K562 (cell line): ENCODE measurements at regions not wholly inside any gene's neighbourhood (a gene's known extent, or its start where the extent isn't known, plus 50 kb on each side); places are given as distances from the start of the nearest gene placed in this dataset.
"Not testable (repeated sequence)": the region's sequence is repeated elsewhere in the genome, so short reads cannot be mapped to it uniquely, and the experiment has no call there.

ENCODE experiments used
- ASH1L ChIP-seq: fragments of 450-650 bp; IDR thresholded peaks from 2 replicates; pipeline ENCODE4 v1.6.1; 2018; ENCODE audit warnings: borderline replicate concordance, mild to moderate bottlenecking, low read depth; ENCODE audit not compliant: partially characterized antibody
- BCLAF1 ChIP-seq, 2 experiments: fragments of 450-650 bp in 1 of 2; IDR thresholded peaks; 2 replicates each; pipeline ENCODE4 v1.6.1; 2011 to 2017; ENCODE audit warnings: low read depth in 2 of 2, antibody characterized with exemption in 1 of 2, borderline replicate concordance in 1 of 2, low read length in 1 of 2, mild to moderate bottlenecking in 1 of 2, mixed read lengths in 1 of 2; ENCODE audit not compliant: control insufficient read depth in 1 of 2
- CTCF ChIP-seq, 3 experiments: IDR thresholded peaks in 2 of 3; conservative IDR thresholded peaks in 1 of 3; 2 replicates each; pipeline ENCODE4 v1.5.1; 2011 to 2012; ENCODE audit warnings: low read length in 3 of 3, mild to moderate bottlenecking in 3 of 3, control low read depth in 2 of 3, improper control_type of control experiment in 1 of 3, inconsistent platforms in 1 of 3, low read depth in 1 of 3, mixed read lengths in 1 of 3, moderate library complexity in 1 of 3; ENCODE audit not compliant: insufficient read depth in 2 of 3
- DEAF1 ChIP-seq: fragments of 450-650 bp; formaldehyde crosslinking; IDR thresholded peaks from 2 replicates; pipeline ENCODE4 v1.4.0; 2020; ENCODE audit warnings: mild to moderate bottlenecking, moderate library complexity
- NBN ChIP-seq: fragments of 450-650 bp; IDR thresholded peaks from 2 replicates; pipeline ENCODE4 v1.6.1; 2016; ENCODE audit warnings: low read depth, mild to moderate bottlenecking
- NFATC3 ChIP-seq: fragments of 450-650 bp; IDR thresholded peaks from 2 replicates; pipeline ENCODE4 v1.6.1; 2017; ENCODE audit warnings: mild to moderate bottlenecking
- POLR2A ChIP-seq: fragments of 450-650 bp; conservative IDR thresholded peaks from 2 replicates; pipeline ENCODE4 v1.6.1; 2016
- POLR2AphosphoS5 ChIP-seq: IDR thresholded peaks from 2 replicates; pipeline ENCODE4 v1.6.1; 2011; ENCODE audit warnings: mild to moderate bottlenecking, low read depth, low read length, moderate library complexity; ENCODE audit not compliant: control insufficient read depth, insufficient read depth
- POLR2G ChIP-seq: fragments of 200-400 bp; formaldehyde crosslinking; IDR thresholded peaks from 2 replicates; pipeline ENCODE4 v1.6.1; 2017; ENCODE audit warnings: low read depth, mild to moderate bottlenecking, antibody characterized with exemption, low read length, moderate library complexity
- USF2 ChIP-seq: sonication (generic); formaldehyde crosslinking; IDR thresholded peaks from 2 replicates; pipeline ENCODE4 v1.5.0; 2020; ENCODE audit warnings: missing genetic modification reagents
- ZBTB1 ChIP-seq: sonication (generic); formaldehyde crosslinking; IDR thresholded peaks from 2 replicates; pipeline ENCODE4 v1.8.1; 2023; ENCODE audit warnings: missing genetic modification reagents, low read depth, mild to moderate bottlenecking, borderline replicate concordance
- ZNF263 ChIP-seq: sonication (generic); formaldehyde crosslinking; IDR thresholded peaks from 2 replicates; pipeline ENCODE4 v1.8.0; 2022; ENCODE audit warnings: mild to moderate bottlenecking, missing genetic modification reagents, borderline replicate concordance
- ZNF76 ChIP-seq: fragments of 250-450 bp; sonication (Bioruptor Pico); IDR thresholded peaks from 2 replicates; pipeline ENCODE4 v1.4.0; 2020; ENCODE audit warnings: mild to moderate bottlenecking, moderate library complexity, borderline replicate concordance

- TF ChIP-seq ZNF263 (CRISPR knock-in tag); POLR2G; USF2 (CRISPR knock-in tag); POLR2AphosphoS5; NBN; ZNF76 (CRISPR knock-in tag); CTCF (IDR thresholded peaks at IDR 0.05 in 2 of 3, conservative IDR thresholded peaks at IDR 0.05 in 1 of 3; ENCODE audit: insufficient read depth in 2 of 3, low read depth in 1 of 3, low read length in 3 of 3); NFATC3; DEAF1 (CRISPR knock-in tag); POLR2A; ASH1L; ZBTB1 (CRISPR knock-in tag); BCLAF1 (IDR thresholded peaks at IDR 0.05; ENCODE audit: borderline replicate concordance in 1 of 2, control insufficient read depth in 1 of 2, low read depth in 2 of 2, low read length in 1 of 2): not testable (repeated sequence)
Measured at GRCh38 chr3:191662150-191662549, 201.2 kb downstream of the PYDC2 start.
